ENCODE measurements at regions not wholly inside any gene's neighbourhood (a gene's known extent, or its start where the extent isn't known, plus 50 kb on each side); places are given as distances from the start of the nearest gene placed in this dataset.

- TF ChIP-seq YY1 (IDR thresholded peaks at IDR 0.05; ENCODE audit: low read depth) (no peak), EGR1 (IDR thresholded peaks at IDR 0.05) (no peak), REST (IDR thresholded peaks at IDR 0.05; ENCODE audit: low read depth) (no peak), CREB1 (IDR thresholded peaks at IDR 0.05; ENCODE audit: low read depth) (no peak), EP300 (IDR thresholded peaks at IDR 0.05; ENCODE audit: borderline replicate concordance) (no peak), CEBPB (IDR thresholded peaks at IDR 0.05) (no peak), FOXM1 (IDR thresholded peaks at IDR 0.05; ENCODE audit: borderline replicate concordance, low read depth) (no peak), TEAD4 (IDR thresholded peaks at IDR 0.05) (no peak)
These were observed 134.4 kb downstream of the S1PR1 start for GRCh38 chr1:101371259-101371658.

Measured in Ishikawa (cell line).